GM12874 (cell line): ENCODE measurements at regions not wholly inside any gene's neighbourhood (a gene's known extent, or its start where the extent isn't known, plus 50 kb on each side); places are given as distances from the start of the nearest gene placed in this dataset.

Experiments used
- TF ChIP-seq, protein P1 (sequence below): IDR thresholded peaks from 2 replicates; pipeline ENCODE4 v1.5.1; 2011; ENCODE audit warnings: low read depth, mild to moderate bottlenecking, control low read depth, low read length, moderate library complexity; ENCODE audit not compliant: insufficient read depth

DNA sequence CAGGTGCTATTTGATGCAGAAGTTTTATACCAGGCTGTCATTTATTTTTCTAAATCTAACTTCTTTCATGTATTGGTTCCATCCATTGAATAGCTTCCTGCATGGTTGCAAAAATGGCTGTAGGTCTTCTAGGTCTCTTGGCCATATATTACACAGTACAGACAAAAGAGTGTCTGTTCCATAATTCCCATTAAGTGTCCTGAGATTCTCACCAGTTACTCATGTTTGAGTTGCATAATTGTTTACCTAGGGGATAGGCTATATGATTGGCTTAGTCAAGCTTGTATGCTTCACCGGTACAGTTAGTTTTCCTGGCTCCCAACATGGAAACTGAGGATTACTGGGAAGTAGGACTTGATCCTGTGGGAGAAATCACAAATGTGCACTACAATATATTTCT lies 399.4 kb upstream of the NUDT12 start:
- TF ChIP-seq, protein P1, sequence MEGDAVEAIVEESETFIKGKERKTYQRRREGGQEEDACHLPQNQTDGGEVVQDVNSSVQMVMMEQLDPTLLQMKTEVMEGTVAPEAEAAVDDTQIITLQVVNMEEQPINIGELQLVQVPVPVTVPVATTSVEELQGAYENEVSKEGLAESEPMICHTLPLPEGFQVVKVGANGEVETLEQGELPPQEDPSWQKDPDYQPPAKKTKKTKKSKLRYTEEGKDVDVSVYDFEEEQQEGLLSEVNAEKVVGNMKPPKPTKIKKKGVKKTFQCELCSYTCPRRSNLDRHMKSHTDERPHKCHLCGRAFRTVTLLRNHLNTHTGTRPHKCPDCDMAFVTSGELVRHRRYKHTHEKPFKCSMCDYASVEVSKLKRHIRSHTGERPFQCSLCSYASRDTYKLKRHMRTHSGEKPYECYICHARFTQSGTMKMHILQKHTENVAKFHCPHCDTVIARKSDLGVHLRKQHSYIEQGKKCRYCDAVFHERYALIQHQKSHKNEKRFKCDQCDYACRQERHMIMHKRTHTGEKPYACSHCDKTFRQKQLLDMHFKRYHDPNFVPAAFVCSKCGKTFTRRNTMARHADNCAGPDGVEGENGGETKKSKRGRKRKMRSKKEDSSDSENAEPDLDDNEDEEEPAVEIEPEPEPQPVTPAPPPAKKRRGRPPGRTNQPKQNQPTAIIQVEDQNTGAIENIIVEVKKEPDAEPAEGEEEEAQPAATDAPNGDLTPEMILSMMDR: no peak

DNA sequence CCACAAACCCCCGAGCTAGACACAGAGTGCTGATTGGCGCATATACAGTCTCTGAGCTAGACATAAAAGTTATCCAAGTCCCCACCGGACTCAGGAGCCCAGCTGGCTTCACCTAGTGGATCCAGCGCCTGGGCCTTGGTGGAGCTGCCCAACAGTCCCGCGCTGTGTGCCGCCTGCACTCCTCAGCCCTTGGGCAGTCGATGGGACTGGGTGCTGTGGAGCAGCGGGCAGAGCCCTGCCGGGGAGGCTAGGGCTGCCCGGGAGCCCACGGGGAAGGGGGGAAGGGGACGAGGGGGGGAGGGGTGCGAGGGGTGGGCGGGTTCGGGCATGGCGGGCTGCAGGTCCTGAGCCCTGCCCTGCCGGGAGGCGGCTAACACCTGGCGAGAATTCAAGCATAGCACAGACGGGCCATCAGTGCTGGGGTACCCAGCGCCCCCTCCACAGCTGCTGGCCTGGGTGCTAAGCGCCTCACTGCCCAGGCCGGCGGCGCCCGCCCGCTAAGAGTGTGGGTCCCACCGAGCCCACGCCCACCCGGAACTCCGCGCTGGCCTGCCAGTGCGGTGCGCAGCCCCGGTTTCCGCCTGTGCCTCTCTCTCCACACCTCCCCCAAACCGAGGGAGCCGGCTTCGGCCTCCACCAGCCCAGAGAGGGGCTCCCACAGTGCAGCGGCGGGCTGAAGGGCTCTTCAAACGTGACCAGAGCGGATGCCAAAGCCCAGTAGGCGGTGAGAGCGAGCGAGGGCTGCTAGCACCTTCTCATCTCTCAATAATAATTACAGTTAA lies 391.2 kb upstream of the NUDT12 start:
- TF ChIP-seq, protein P1: no peak

DNA sequence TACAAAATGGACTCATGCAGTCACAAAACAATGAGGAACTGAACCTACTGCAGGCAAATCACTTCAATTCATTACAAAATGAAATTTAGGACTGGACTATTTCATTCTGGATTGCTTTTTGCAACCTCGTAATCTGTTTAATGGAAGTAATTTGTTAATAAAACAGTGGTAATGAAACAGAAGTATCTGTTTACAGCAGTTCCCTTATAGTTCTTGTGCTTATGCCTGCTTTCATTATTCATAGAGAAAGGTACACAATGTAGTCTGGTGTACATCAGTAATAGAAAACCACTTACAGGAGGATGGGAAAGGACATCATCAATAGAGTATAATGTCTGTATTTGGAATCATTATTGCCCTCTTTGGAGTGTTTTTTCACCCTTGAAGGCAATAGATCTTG lies 389.2 kb upstream of the NUDT12 start:
- TF ChIP-seq, protein P1: no peak

DNA sequence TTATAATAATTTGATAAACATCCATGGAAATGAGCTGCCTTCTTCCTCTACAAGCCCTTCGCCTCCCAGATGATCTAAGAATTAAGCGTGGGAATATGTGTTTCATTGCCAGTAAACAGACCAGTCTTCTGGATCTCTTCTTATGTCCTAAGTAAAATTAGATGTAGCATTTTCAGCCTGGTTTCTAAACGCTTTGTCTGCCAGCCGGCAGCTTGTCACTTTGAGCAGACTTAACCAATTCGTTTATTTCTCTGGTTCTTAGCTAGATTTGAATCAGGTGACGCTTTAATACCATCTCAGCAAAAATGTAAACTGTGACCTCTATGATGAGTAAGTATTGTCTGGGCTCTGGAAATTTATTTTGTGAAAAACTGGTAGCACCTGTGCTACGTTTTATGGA lies 380.6 kb upstream of the NUDT12 start:
- TF ChIP-seq, protein P1: no peak

- TF ChIP-seq, protein P1: no peak
Measured at GRCh38 chr5:103942587-103943186, 380.1 kb upstream of the NUDT12 start.

DNA sequence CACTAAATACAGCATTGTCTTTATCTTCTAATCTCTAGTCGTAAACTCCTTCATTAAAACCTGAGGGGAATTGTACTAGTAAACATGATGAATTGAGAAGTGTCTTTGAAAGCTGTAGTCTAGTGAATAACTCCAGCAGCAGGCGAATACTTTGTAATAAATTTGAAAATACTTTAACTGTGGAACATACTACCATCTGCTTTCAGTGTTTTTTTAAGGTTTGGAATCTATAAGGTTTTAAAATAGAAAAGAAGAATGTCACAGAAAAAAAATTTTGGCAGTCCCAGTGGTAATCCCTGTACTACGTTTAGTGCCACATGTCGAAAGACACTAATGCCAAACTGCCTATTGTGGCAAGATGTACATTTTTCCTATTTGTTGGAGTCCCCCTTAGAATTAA lies 379.0 kb upstream of the NUDT12 start:
- TF ChIP-seq, protein P1: no peak

- TF ChIP-seq, protein P1: no peak
Measured at GRCh38 chr5:103938146-103938695, 375.6 kb upstream of the NUDT12 start.
